HepG2 (cell line): ENCODE measurements at regions not wholly inside any gene's neighbourhood (a gene's known extent, or its start where the extent isn't known, plus 50 kb on each side); places are given as distances from the start of the nearest gene placed in this dataset.

ENCODE experiments used
- ATAC-seq: fragments of 200-7000 bp; cut with Tn5 transposase; 3 replicates; pipeline ENCODE4 v1.9.1; 2020; ENCODE audit warnings: mild to moderate bottlenecking, moderate library complexity
- BruUV-seq: library from RNA; stranded (reverse); fragments of 400-500 nt; replicated peaks from 2 replicates; lab custom pipeline; 2021; lab: Mats Ljungman, UMichigan
- CTCF ChIA-PET: fragments of 300-600 bp; formaldehyde crosslinking; extraction: SDS; loops from one replicate; lab custom pipeline; 2021; ENCODE audit warnings: low total read pairs, inconsistent platforms, low intra/inter-chr PET ratio; lab: Yijun Ruan, JAX
- POLR2A ChIA-PET: fragments of 350-600 bp; sonication (Branson Sonifier 250); formaldehyde crosslinking; loops from one replicate; lab custom pipeline; 2020; ENCODE audit warnings: antibody characterized with exemption, inconsistent platforms; lab: Yijun Ruan, JAX
- DNase-seq: peaks from one replicate; pipeline ENCODE4 v3.0.0-alpha.2; 2015; ENCODE audit warnings: low spot score
- FAIRE-seq: peaks from 3 replicates; lab custom pipeline; 2011; peaks lifted over from hg19 to GRCh38; lab: Jason Lieb, UNC
- H2AFZ ChIP-seq: one replicate; pipeline ENCODE4 v1.6.1; 2011; ENCODE audit warnings: low read length, inconsistent platforms
- H3K27ac ChIP-seq: fragments of 300-600 bp; 3 replicates; pipeline ENCODE4 v1.8.0; 2011; ENCODE audit warnings: mixed run types, mild to moderate bottlenecking, mixed read lengths, low read length, inconsistent platforms; ENCODE audit not compliant: insufficient read depth; ENCODE audit errors: extremely low read length
- H3K27me3 ChIP-seq, 2 experiments: fragments of 200-600 bp in 1 of 2; 2 replicates in 1 of 2; 3 replicates in 1 of 2; pipeline versions ENCODE4 v1.6.0 to v1.8.0; 2011; ENCODE audit warnings: low read length in 2 of 2, mild to moderate bottlenecking in 2 of 2, moderate library complexity in 2 of 2, inconsistent platforms in 1 of 2; ENCODE audit not compliant: insufficient read depth in 2 of 2, control insufficient read depth in 1 of 2
- H3K36me3 ChIP-seq, 2 experiments: fragments of 200-600 bp in 1 of 2; replicated peaks in 1 of 2; 2 replicates in 1 of 2; 3 replicates in 1 of 2; pipeline versions ENCODE4 v1.5.1 to v1.8.0; 2011; ENCODE audit warnings: low read length in 2 of 2, inconsistent platforms in 1 of 2; ENCODE audit not compliant: insufficient read depth in 2 of 2, control insufficient read depth in 1 of 2
- H3K4me1 ChIP-seq: 2 replicates; pipeline ENCODE4 v1.5.1; 2012; ENCODE audit warnings: low read length, inconsistent platforms; ENCODE audit not compliant: insufficient read depth
- H3K4me2 ChIP-seq: 2 replicates; pipeline ENCODE4 v1.6.0; 2011; ENCODE audit warnings: low read depth, low read length, inconsistent platforms
- H3K4me3 ChIP-seq, 3 experiments: fragments of 200-600 bp in 1 of 3; sonication (generic), shearing (Covaris generic) in 1 of 3; replicated peaks in 1 of 3; 2 replicates each; pipeline ENCODE4 v1.5.1; 2011 to 2016; ENCODE audit warnings: low read length in 3 of 3, inconsistent platforms in 2 of 3, low read depth in 2 of 3, mild to moderate bottlenecking in 2 of 3, control low read depth in 1 of 3, mixed read lengths in 1 of 3; ENCODE audit not compliant: insufficient read depth in 1 of 3
- H3K79me2 ChIP-seq: one replicate; pipeline ENCODE4 v1.6.1; 2011; ENCODE audit warnings: low read length, inconsistent platforms; ENCODE audit not compliant: insufficient read depth
- H3K9ac ChIP-seq: 2 replicates; pipeline ENCODE4 v1.6.0; 2011; ENCODE audit warnings: mild to moderate bottlenecking, low read depth, low read length, inconsistent platforms; ENCODE audit not compliant: insufficient read depth
- H3K9me3 ChIP-seq: 2 replicates; pipeline ENCODE4 v1.5.1; 2012; ENCODE audit warnings: mild to moderate bottlenecking, low read length
- H4K20me1 ChIP-seq: 2 replicates; pipeline ENCODE4 v1.6.0; 2011; ENCODE audit warnings: inconsistent platforms, mild to moderate bottlenecking, low read length, moderate library complexity; ENCODE audit not compliant: insufficient read depth
- ARNTL ChIP-seq: sonication (generic); formaldehyde crosslinking; IDR thresholded peaks from 2 replicates; pipeline ENCODE4 v1.4.0; 2020; ENCODE audit warnings: mild to moderate bottlenecking, missing genetic modification reagents
- HDAC6 ChIP-seq: fragments of 200-600 bp; sonication (generic); IDR thresholded peaks from 2 replicates; pipeline ENCODE4 v1.7.0; 2017; ENCODE audit warnings: mild to moderate bottlenecking, antibody characterized with exemption, low read length, low read depth
- JUNB ChIP-seq: sonication (generic); formaldehyde crosslinking; IDR thresholded peaks from 2 replicates; pipeline ENCODE4 v1.8.0; 2022; ENCODE audit warnings: missing genetic modification reagents, mild to moderate bottlenecking, borderline replicate concordance
- NCOA5 ChIP-seq: sonication (generic); formaldehyde crosslinking; IDR thresholded peaks from 2 replicates; pipeline ENCODE4 v1.4.0; 2020; ENCODE audit warnings: missing genetic modification reagents
- ONECUT2 ChIP-seq: sonication (generic); formaldehyde crosslinking; IDR thresholded peaks from 2 replicates; pipeline ENCODE4 v1.4.0; 2020; ENCODE audit warnings: missing genetic modification reagents
- RBFOX2 ChIP-seq: fragments of 200-400 bp; formaldehyde crosslinking; IDR thresholded peaks from 2 replicates; pipeline ENCODE4 v1.6.1; 2017; ENCODE audit warnings: low read depth, mild to moderate bottlenecking, low read length
- RELA ChIP-seq: sonication (generic); formaldehyde crosslinking; IDR thresholded peaks from 2 replicates; pipeline ENCODE4 v1.4.0; 2020; ENCODE audit warnings: missing genetic modification reagents
- RXRB ChIP-seq: IDR thresholded peaks from 2 replicates; pipeline ENCODE4 v1.6.1; 2016; ENCODE audit warnings: borderline replicate concordance, missing genetic modification reagents, missing compliant biosample characterization
- THAP9 ChIP-seq: sonication (generic); formaldehyde crosslinking; IDR thresholded peaks from 2 replicates; pipeline ENCODE4; 2020; ENCODE audit warnings: missing genetic modification reagents, mild to moderate bottlenecking, borderline replicate concordance
- ZC3H13 ChIP-seq: sonication (generic); formaldehyde crosslinking; IDR thresholded peaks from 2 replicates; pipeline ENCODE4 v1.8.1; 2023; ENCODE audit warnings: mild to moderate bottlenecking, missing genetic modification reagents, moderate library complexity
- ZNF12 ChIP-seq: sonication (generic); formaldehyde crosslinking; IDR thresholded peaks from 2 replicates; pipeline ENCODE4 v1.5.0; 2020; ENCODE audit warnings: missing genetic modification reagents
- ZNF260 ChIP-seq: sonication (generic); formaldehyde crosslinking; IDR thresholded peaks from 2 replicates; pipeline ENCODE4 v1.4.0; 2020; ENCODE audit warnings: missing genetic modification reagents, low read depth, mild to moderate bottlenecking, borderline replicate concordance
- ZNF501 ChIP-seq: sonication (generic); formaldehyde crosslinking; IDR thresholded peaks from 2 replicates; pipeline ENCODE4 v1.5.1; 2020; ENCODE audit warnings: mild to moderate bottlenecking, moderate library complexity, missing genetic modification reagents
- ZNF530 ChIP-seq: sonication (generic); formaldehyde crosslinking; IDR thresholded peaks from 2 replicates; pipeline ENCODE4 v1.5.0; 2020; ENCODE audit warnings: low read depth, mild to moderate bottlenecking, missing genetic modification reagents
- ZNF576 ChIP-seq: sonication (generic); formaldehyde crosslinking; IDR thresholded peaks from 2 replicates; pipeline ENCODE4 v1.4.0; 2020; ENCODE audit warnings: mild to moderate bottlenecking, missing genetic modification reagents
- ZNF646 ChIP-seq: sonication (generic); formaldehyde crosslinking; IDR thresholded peaks from 2 replicates; pipeline ENCODE4 v1.9.0; 2021; ENCODE audit warnings: mild to moderate bottlenecking, missing genetic modification reagents
- ZNF652 ChIP-seq: IDR thresholded peaks from 2 replicates; pipeline ENCODE4 v1.6.1; 2016; ENCODE audit warnings: low read depth, borderline replicate concordance
- ZNF780A ChIP-seq: sonication (generic); formaldehyde crosslinking; IDR thresholded peaks from 2 replicates; pipeline ENCODE4 v1.8.0; 2022; ENCODE audit warnings: mild to moderate bottlenecking, missing genetic modification reagents, moderate library complexity
- WGBS: methylation state at CpG from one replicate; pipeline ENCODE4 v1.1.6; 2017; ENCODE audit warnings: low lambda C conversion rate; 5-methylcytosine and 5-hydroxymethylcytosine counted together
- in situ Hi-C: cut with HindIII; loops from 2 replicates; pipeline ENCODE4 v1.10.0; 2017; ENCODE audit warnings: low pct_unique_long_range_greater_than_20kb; ENCODE audit not compliant: extremely low pct_ligation_motif_present
- intact Hi-C: fragments of 100-400 bp; cut with micrococcal nuclease; formaldehyde crosslinking; loops from one replicate; pipeline ENCODE4 v1.10.0; 2022; ENCODE audit not compliant: unreplicated experiment

GRCh38 chr3:82739390-82739789, 977.9 kb upstream of the GBE1 start:
- no peak overlapping the region for H3K4me2 ChIP-seq
- H3K4me1 ChIP-seq, result no peaks in the 10 kb centered on the region
- H3K36me3 ChIP-seq, result no peaks in the 10 kb centered on the region
- H3K27ac ChIP-seq, result no peak overlapping the region
- H2AFZ ChIP-seq, result no peak overlapping the region
- no peaks in the 10 kb centered on the region for H3K9me3 ChIP-seq
- intact Hi-C loops (no loop called here), in situ Hi-C loops (no loop called here)
- FAIRE-seq (no peak), ATAC-seq (no peak), DNase-seq (no peak)
- H3K4me3 ChIP-seq, result no peak overlapping the region
- no peak overlapping the region for H3K9ac ChIP-seq
- no peaks in the 10 kb centered on the region for H3K79me2 ChIP-seq
- H3K27me3 ChIP-seq, result no peaks in the 10 kb centered on the region
- 2% methylated on average over 1 of the region's 1 CpG for WGBS
- POLR2A ChIA-PET, result no interaction called here
- no peaks in the 10 kb centered on the region for H4K20me1 ChIP-seq
- BruUV-seq, result no TSS peak
- CTCF ChIA-PET, result no interaction called here
- TF ChIP-seq NCOA5 (CRISPR knock-in tag) (no peak), JUNB (no peak), RBFOX2 (no peak), ONECUT2 (CRISPR knock-in tag) (no peak), ZNF780A (CRISPR knock-in tag) (no peak), RXRB (CRISPR knock-in tag) (no peak), RELA (CRISPR knock-in tag) (no peak), ZNF12 (CRISPR knock-in tag) (no peak), ZNF646 (CRISPR knock-in tag) (no peak), ZNF501 (CRISPR knock-in tag) (no peak), ARNTL (CRISPR knock-in tag) (no peak), THAP9 (no peak), ZNF530 (no peak), ZNF576 (CRISPR knock-in tag) (no peak), HDAC6 (no peak), ZNF652 (CRISPR knock-in tag) (no peak), ZNF260 (CRISPR knock-in tag) (no peak), ZC3H13 (CRISPR knock-in tag) (no peak)
